ENCODE measurements at regions not wholly inside any gene's neighbourhood (a gene's known extent, or its start where the extent isn't known, plus 50 kb on each side); places are given as distances from the start of the nearest gene placed in this dataset.
A peak's percentile ranks its signal among the peaks of the same experiment; 100 is the strongest.

DNA sequence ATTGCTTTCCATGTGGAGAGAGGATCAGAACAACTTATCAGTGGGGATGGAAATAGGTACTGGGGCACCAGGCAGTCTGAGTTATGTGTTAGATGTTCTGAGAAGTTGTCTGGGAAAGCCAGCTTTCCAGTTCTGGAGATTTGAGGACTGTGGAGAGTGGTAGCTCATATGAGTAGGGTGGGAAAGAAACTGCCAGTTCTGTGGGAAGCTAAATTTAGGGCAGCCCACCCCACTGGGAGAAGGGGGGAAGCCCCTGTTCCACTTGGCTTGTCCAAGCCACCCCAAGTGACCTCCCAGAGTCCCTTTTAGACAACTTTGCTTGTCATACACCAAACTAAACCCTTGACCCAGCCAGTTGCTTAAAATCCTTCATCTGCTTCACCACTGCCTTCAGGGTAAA lies 189.5 kb downstream of the REEP3 start:
- no peak for DNase-seq

DNA sequence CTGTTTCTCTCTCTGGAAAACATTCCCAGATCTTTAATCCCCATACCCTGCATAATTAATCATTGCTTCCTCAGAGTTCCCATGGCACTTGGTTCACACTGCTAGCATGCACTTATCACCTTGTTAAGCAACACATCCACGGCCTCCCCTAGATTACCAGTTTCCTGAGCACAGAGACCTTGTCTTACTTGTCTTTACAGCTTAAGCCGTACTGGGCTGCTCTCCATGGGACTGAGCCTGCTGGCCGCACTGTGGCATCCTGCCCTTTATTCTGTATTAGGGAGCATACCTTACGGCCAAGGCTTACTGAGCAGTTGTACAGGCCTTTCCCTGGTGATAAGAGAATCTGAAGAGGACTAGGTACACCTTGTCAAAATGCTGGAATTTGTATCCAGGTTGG lies 190.2 kb downstream of the REEP3 start:
- DNase-seq, result no peak

DNA sequence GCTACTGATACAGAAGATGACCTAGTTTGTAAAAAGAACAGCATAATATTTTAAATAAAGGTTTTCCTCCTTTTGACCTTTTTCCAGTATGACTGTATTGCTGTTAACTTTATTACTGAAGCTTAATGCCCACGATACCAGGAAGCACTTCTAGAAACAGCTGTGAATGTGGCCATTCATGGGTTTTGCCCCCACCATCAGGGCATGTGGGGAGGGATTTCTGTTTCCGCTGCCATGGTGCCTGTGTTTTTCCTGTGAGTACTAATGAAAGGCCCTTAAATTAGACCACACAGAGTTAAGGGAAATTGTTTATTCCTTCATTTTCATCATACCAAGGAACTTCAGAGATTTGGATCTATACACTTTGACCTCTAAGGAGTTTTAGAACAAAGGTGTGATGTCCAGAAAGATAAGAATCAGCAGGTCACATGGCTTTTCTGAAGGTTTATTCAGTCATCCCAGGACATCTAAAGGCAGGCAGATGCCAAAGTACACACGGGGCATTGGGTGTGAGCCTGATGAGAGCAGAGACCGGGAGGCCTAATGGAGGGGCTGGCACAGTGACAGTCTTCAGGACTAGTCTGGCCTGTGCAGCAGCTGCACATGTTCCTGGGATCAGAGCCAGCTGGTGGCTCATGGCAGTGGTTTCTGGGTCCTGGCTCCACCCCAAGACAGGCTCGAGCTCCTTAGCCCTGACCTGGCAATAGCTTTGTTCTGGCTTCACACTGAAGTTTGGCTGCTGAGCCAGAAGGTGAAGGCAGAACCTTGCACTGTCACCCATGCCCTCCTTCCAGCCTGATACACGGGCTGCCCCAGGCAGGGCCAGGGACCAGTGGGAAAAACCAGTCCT lies 190.9 kb downstream of the REEP3 start:
- DNase-seq, result no peak

DNA sequence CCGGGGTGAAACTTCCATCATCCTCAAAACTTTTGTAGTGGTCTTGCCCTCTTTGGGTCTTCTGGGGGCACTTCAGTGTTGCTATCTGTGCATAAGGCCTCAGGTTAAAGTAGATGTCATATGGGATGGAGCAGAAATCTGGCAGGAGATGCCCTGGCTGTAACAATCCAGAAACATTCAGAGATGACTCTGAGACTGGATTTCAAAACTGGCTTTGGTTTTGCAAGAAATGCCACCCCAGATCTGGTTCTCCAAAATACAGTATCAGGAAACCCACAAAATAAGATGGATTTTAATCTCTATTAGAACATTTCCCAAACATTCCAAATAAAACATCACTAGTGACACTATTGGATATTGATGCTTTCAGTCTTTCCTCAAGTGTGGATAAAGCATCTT lies 191.5 kb downstream of the REEP3 start:
- no peak for DNase-seq

DNA sequence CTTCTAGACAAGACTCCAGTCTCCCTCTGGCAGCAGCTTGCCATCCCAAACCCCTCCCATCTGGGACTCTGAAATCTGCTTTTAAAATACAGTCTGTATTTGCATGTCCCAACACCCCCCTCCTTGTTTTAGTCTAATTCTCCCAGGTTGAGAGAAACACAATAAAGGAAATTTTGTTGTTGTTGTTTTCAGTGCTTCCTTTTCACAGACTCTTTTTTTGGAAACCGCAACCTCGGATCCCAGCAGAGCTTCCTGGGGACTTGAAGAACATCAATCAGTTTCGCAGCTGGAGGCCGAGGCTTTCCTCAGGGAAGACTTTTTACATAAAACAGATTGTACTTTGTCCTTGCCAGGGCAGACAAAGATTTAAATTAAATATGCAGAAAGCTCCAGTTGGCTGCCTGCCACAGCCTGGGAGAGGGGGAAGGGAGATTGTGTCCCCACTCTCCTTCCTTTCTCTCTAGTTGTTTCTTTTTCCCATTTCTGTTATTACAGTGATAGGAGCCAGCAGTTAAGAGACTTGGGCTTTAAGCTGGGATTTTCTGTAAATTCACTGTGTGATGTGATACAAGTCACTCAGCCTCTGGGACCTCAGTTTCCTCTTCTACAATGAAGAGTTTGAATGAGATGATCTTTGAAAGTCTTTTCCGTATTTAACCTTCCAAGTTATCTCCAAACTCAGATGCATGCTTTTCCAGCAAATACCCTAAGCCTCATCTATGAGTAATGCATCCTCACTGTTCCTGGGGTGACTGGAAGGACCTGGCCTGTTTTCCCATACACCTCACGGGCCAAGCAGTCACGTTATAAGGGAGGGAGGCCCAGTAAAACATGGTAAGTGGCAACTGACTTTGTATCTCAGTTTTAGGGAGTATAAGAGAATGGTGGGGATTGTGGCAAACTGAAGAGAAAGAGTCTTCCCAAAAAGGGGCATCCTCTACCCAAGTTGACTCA lies 192.3 kb downstream of the REEP3 start:
- DNase-seq, result no peak

DNA sequence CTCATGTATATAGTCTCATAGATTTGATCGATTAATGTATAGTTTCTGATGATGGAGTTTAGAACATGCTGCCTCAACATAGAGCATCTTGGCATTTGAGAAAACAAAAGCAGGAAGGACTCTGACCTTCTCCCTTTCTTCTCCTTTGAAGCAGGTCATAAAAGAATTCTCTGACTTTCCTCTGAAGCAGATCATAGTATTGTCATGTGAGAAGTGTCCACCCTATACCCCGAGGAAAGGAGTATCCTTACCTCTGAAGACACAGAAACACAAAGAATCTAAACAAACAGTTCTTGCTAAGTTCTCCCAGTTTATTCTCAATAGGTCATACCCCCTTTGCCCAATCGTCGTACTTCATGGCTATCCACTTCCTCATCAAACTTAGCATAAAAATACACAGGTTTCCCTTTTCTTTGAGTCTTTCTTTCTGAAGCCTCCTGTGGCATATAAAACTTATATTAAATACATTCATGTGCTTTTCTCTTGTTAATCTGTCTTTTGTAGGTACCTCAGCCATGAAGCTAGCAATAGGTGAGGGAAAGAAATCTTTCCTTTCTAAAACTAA lies 194.9 kb downstream of the REEP3 start:
- no peak for DNase-seq

DNA sequence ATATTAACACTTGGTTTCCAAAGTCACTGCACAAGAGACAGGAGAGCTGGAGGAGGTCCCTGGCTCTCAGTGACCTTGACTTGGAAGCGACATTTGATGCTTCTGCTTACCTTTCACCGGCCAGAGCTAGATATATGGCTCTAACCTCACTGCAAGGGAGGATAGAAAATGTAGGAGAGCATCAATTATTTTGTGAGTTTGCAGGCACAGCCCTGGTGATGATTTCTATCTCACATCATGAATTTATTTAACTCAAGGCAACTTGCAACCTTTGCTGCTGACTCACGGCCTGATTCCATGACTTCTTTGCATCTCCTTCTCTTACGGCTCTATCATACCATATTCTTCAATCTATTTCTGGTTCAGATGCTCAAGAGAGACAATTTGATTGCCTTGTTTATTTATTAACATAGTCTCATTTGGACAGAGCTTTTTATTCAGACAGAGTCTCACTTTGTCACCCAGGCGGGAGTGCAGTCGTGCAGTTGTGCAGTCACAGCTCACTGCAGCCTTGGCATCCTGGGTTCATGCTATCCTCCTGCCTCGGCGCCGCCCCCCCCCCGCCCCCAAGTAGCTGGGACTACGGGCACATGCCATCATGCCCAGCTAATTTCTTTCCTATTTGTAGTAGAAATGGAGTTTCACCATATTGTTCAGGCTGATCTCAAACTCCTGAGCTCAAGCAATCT lies 196.0 kb downstream of the REEP3 start:
- DNase-seq, result no peak

DNA sequence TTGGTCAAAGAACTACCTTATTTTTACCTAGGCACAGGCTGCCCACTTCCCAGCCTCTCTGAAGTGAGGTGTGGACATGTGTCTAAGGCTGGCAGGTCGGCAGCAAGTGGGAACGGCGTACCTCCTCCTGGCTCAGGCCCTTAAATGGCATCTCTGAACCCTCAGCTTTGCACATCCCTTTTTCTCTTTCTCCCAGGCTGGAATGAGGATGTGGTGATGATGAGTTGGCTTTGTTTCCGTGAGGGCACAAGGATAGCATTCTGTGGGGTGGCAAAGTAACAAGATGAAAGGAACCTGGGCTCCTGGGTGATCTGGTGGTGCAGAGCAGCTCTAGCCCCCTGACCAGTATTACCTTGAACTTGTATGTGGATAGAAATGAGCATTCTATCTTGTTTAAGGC lies 196.8 kb downstream of the REEP3 start:
- DNase-seq, result no peak

DNA sequence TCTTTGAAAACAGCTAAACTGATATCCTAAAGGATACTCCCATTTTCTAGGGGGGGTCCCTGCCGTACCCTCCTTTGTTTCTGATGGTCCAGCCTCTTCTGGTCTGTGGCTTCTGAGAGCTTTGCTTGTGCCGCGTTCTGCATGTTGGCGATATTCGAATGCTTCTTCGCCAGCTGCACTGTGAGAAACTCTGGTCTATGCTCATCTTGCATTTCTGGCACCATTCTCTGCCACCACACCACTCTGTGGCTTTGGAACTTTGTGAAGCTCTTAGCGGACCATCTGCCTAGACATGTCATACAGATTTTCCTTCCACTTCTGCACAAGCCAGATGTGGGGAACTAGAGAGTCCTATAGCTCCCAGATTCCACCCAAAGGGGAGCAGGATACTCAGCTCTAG lies 197.2 kb downstream of the REEP3 start:
- DNase-seq, result no peak

DNA sequence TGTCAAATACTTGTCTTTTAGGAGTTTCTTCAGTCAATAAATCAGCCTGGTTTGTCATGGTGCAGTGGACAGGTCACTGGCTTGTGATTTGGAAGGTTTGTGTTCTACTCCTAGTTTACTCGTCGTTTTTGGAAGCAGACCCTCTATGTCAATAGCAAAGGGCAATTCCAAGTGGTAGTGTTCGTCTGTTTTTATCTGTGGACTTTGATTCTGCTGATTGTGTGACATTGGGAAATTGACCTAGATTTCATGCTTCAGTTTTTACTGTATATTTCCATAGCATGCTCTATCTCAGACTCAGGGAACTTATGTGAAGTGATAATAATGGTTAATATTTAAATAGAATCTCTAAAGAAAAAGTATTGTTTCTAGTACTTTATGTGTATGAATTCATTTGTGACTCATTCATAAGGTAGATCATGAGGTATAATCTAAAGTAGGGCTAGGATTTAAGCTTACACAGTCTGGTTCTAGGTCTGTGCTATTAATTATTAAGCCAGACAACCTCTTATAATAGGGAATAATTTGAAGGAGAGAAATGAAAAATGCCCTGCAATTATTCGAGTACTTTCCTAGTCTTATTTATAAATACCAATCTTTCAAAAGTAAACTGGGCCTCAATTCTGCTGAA lies 198.1 kb downstream of the REEP3 start:
- DNase-seq, result no peak

DNA sequence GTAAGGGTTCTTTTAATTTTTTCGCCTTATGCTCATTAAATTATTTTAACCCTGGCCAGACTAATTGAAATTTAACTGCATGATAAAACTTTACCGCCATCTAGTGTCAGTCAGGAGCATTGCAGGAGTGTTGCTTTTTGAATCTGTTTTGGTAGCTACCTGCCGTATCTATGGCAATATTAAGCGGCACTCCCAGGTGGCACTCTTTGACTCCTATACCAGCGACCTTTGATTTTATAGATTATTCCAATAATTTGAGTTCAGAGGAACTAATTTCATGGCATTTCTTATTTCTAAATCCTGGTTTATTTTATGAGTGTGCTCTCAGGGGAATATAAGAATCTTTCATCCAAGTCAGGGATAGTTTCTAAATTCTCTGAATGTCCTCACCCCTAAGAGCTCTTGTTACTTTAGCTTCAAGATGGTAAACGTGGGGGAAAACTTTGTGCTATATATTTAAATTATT lies 198.9 kb downstream of the REEP3 start:
- DNase-seq, result peak; percentile 55 to 78

DNA sequence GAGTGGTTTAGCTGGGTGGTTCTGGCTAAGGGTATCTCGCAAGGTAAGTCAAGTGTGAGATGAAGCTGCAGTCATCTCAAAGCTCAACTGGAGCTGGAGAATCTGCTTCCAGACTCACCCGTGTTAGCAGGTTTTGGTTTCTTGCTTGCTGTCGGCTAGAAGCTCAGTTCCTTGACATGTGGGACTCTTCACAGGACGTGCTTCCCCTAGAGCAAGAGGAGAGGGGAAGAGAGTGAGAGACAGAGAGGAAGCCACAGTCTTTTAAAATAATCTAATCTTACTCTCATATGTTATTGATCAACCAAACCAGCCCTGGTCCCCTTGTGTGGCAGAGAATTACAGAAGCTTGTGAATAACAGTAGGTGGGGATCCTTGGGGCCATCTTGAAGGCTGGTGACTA lies 199.5 kb downstream of the REEP3 start:
- peak in 1 of 2 donors; percentile 12 for DNase-seq

DNA sequence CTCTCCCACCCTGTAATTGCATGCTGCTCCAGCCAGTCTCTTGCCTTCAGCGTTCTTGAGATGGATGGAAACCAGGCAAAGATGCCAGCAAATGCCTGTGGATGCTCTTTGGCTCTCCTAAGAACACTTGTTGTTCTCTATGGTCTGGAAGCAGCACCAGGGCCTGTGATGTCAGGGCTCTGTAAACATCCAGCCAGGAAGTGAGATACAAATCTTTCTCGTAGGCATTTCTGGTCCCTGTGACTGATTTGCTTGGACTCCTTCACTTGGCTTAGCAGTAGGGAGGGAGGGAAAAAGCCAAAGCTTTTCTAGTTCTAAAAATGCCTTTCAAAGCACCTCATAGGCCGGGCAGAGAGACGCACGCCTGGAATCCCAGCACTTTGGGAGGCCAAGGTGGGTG lies 201.3 kb downstream of the REEP3 start:
- no peak for DNase-seq

DNA sequence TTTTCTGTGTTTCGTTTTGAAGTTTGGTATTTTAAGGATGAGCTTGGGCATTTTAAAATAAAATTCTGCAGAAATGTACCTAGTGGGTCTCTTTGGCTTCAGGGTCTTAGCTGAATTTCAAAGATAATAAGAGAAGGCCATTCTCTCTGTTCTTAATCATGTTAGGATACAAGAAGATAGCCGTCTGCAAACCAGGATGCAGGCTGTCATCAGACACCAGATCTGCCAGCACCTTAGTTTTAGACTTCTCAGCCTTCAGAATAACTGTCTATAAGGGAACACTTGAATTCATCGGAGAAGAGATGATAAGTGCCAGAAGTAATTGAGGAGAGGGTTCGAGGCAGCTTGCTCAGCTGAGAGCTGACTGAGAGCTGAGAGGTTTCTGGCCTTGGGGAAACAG lies 202.1 kb downstream of the REEP3 start:
- no peak for DNase-seq

DNA sequence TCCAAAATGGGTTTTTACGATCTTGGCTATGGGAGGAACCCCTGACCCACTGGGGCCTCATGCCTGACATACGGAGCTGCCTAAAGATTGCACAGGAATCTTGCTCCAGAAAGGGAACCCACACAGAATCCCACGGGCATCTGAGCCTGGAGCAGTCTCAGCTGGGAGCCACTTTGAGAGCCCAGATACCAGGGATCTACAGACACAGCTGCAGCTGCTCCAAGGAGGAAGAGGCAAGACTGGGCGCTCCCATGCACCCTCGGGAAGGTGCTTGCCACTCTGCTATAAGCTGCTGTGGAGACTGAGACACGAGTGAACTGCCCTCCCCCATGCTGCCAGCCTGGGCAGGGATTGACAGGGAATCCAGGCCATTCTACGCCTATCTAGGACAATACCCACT lies 202.5 kb downstream of the REEP3 start:
- DNase-seq, result no peak

DNA sequence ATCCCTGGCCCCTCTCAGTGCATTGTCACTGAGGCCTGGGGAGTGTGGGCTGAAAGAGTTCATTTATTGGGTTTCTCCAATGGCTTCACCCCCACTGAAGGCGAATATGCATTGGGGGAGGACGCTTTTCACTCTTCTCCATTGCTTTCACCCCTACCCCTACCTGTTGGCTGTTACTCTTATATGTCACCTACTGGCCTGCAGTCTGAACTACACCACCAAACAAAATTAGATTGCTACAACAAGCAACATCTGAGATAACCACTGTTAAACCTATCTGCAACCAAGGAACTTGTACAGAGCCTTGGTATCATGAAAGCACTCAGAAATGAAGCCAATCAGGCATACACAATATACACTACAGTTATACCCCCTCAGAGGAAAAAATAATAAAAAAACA lies 203.7 kb downstream of the REEP3 start:
- no peak for DNase-seq

DNA sequence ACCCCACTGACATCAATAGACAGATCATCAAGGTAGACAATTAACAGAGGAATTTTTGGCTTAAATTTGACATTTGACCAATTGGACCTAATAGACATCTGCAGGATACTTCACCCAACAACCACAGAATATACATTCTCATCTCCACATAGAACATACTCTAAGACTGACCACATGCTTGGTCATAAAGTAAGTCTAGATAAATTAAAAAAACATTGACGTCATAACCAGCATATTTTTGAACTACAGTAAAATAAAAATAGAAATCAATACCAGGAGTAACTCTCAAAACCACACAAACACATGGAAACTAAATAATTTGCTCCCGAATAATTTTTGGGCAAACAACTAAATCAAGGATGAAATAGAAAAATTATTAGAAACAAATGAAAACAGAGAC lies 205.7 kb downstream of the REEP3 start:
- no peak for DNase-seq

DNA sequence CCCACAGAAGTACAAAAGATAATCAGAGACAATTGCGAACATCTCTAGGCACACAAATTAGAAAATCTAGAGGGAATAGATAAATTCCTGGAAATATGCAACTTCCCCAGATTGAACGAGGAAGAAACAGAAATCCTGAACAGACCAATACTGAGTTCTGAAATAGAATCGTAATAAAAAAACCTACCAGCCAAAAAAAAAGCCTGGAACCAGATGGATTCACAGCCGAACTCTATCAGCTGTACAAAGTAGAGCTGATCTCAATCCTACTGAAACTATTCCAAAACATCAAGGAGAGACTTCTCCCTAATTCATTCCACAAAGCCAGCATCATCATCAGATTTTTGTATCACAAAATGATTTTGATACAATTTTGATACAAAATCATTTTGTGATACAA lies 206.4 kb downstream of the REEP3 start:
- no peak for DNase-seq

DNA sequence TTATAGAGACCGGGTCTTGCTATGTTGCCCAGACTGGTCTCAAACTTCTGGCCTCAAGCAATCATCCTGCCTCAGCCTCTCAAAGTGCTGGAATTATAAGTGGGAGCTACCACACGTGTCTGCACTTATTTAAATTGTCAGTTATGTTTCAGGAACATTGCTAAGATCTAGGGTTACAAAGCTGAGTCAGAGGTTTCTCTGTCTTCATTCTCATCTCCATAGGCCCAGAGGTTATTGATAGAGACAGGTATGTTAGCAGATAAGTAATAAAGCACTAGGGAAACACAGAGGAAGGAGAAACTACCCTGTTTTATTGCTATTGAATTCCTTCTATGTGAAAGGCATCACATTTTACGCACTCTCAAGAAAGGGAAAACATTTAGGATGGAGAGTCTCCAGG lies 214.1 kb downstream of the REEP3 start:
- no peak for DNase-seq

DNA sequence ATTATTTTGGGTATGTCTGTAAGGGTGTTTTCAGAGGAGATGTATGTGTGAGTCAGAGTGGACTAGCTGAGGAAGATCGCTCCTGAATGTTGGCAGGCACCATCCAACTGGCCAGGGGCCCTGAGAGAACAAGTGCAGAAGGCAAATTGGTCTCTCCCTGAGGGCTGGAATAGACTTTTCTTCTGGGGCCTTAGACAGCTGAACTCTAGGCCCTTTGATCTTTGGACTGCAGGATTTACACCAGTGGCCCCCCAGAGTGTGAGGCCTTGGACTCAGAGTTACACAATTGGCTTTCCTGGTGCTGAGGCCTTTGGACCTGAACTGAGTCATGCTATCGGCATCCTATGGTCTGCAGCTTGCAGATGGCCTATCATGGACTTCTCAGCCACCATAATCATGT lies 217.2 kb downstream of the REEP3 start:
- DNase-seq, result no peak

DNA sequence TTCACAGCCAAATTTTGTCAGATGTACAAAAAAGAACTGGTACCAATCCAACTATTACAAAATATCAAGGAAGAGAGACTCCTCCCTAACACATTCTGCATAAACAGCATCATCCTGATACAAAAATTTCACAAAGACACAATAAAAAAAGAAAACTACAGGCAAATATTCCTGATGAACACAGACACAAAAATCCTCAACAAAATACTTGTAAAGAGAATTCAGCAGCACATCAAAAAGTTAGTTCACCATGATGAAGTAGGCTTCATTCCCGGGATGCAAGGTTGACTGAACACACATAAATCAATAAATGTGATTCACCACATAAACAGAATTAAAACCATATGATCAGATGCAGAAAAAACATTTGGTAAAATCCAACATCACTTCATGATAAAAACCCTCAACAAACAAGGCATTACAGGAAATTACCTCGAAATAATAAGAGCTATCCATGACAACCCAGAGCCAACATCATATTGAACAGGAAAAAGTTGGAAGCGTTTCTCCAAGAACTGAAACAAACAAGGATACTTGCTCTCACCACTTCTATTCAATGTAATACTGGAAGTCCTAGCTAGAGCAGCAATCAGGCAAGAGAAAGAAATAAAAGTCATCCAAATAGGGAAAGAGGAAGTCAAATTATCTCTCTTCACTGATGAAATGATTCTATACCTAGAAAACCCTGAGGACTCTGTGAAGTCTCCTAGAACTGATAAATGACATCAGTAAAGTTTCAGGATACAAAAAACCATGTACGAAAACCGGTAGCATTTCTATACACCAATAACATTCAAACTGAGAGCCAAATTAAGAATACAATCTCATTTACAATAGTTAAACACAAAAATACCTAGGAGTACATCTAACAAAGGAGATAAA lies 223.1 kb downstream of the REEP3 start:
- DNase-seq, result no peak
